PC-3 (cell line): ENCODE measurements at regions not wholly inside any gene's neighbourhood (a gene's known extent, or its start where the extent isn't known, plus 50 kb on each side); places are given as distances from the start of the nearest gene placed in this dataset.

Experiments
- EZH2 ChIP-seq: fragments of 300-600 bp; sonication (generic); IDR thresholded peaks from one replicate; pipeline ENCODE4 v1.6.1; 2017; ENCODE audit warnings: antibody characterized with exemption, mild to moderate bottlenecking, low read length; ENCODE audit not compliant: unreplicated experiment
- EZH2phosphoT487 ChIP-seq: fragments of 300-600 bp; sonication (generic); IDR thresholded peaks from 2 replicates; pipeline ENCODE4 v1.6.1; 2018; ENCODE audit warnings: mild to moderate bottlenecking, antibody characterized with exemption, low read length, borderline replicate concordance
- TF ChIP-seq, protein P1 (sequence below): fragments of 300-600 bp; sonication (generic); conservative IDR thresholded peaks from 2 replicates; pipeline ENCODE4 v1.5.1; 2017; ENCODE audit warnings: antibody characterized with exemption, low read depth, mild to moderate bottlenecking, low read length

DNA sequence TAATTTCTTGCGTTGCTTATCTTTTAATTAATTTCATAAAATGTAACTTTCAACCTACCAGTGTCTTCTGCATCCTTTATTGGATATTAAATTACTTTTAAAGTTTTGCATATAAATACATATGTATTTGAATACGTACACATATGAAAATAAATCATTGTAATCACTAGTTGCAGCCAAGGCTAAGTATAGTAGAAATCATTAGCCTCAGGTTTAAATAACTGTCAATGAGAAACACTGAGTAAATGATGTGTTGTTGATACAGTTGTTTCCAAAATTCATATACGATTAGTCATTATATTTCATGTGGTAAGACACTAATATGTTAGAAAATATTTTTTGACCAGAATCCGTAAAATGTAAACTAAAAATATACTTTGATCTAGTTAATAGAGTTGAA lies 1267.1 kb upstream of the PCDH20 start:
- TF ChIP-seq, protein P1, sequence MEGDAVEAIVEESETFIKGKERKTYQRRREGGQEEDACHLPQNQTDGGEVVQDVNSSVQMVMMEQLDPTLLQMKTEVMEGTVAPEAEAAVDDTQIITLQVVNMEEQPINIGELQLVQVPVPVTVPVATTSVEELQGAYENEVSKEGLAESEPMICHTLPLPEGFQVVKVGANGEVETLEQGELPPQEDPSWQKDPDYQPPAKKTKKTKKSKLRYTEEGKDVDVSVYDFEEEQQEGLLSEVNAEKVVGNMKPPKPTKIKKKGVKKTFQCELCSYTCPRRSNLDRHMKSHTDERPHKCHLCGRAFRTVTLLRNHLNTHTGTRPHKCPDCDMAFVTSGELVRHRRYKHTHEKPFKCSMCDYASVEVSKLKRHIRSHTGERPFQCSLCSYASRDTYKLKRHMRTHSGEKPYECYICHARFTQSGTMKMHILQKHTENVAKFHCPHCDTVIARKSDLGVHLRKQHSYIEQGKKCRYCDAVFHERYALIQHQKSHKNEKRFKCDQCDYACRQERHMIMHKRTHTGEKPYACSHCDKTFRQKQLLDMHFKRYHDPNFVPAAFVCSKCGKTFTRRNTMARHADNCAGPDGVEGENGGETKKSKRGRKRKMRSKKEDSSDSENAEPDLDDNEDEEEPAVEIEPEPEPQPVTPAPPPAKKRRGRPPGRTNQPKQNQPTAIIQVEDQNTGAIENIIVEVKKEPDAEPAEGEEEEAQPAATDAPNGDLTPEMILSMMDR, result no peak
- no peak for TF ChIP-seq EZH2phosphoT487
- no peak for TF ChIP-seq EZH2
